ENCODE measurements at regions not wholly inside any gene's neighbourhood (a gene's known extent, or its start where the extent isn't known, plus 50 kb on each side); places are given as distances from the start of the nearest gene placed in this dataset.

- TF ChIP-seq CTCF (IDR thresholded peaks at IDR 0.05) (no peak), POLR2A (IDR thresholded peaks at IDR 0.05) (no peak)
These were observed 174.9 kb upstream of the HMHB1 start for GRCh38 chr5:143636931-143637528.

Measured in uterus (tissue), 2 donors.